Neural progenitor cell (in vitro differentiated cells): ENCODE measurements at regions not wholly inside any gene's neighbourhood (a gene's known extent, or its start where the extent isn't known, plus 50 kb on each side); places are given as distances from the start of the nearest gene placed in this dataset.
"Not testable (repeated sequence)": the region's sequence is repeated elsewhere in the genome, so short reads cannot be mapped to it uniquely, and the experiment has no call there.

ENCODE experiments used
- DNase-seq: peaks from one replicate; pipeline ENCODE4 v3.0.0-alpha.2; 2016; ENCODE audit warnings: low spot score
- H2AFZ ChIP-seq: fragments of 200-600 bp; sonication (generic); replicated peaks from 2 replicates; pipeline ENCODE4 v1.6.1; 2016; ENCODE audit warnings: antibody characterized with exemption
- H3F3A ChIP-seq: fragments of 200-600 bp; sonication (generic); 2 replicates; pipeline ENCODE4 v1.6.1; 2016; ENCODE audit warnings: antibody characterized with exemption, low read depth
- H3K27ac ChIP-seq: fragments of 200-600 bp; sonication (generic); 2 replicates; pipeline ENCODE4 v1.5.1; 2016; ENCODE audit warnings: mild to moderate bottlenecking
- H3K27me3 ChIP-seq: fragments of 200-600 bp; sonication (generic); 2 replicates; pipeline ENCODE4 v1.6.1; 2016; ENCODE audit warnings: mild to moderate bottlenecking, moderate library complexity
- H3K36me3 ChIP-seq: fragments of 200-600 bp; sonication (generic); 2 replicates; pipeline ENCODE4 v1.5.1; 2016
- H3K4me1 ChIP-seq: fragments of 200-600 bp; sonication (generic); 2 replicates; pipeline ENCODE4 v1.6.1; 2016; ENCODE audit warnings: mixed run types
- H3K4me2 ChIP-seq: fragments of 200-600 bp; sonication (generic); 2 replicates; pipeline ENCODE4 v1.6.1; 2016
- H3K4me3 ChIP-seq: fragments of 200-600 bp; sonication (generic); 2 replicates; pipeline ENCODE4 v1.5.1; 2016
- H3K79me2 ChIP-seq: fragments of 200-600 bp; sonication (generic); 2 replicates; pipeline ENCODE4 v1.6.1; 2016; ENCODE audit warnings: low read depth
- H3K9ac ChIP-seq: fragments of 200-600 bp; sonication (generic); 2 replicates; pipeline ENCODE4 v1.6.1; 2016
- H3K9me3 ChIP-seq: fragments of 200-600 bp; sonication (generic); 2 replicates; pipeline ENCODE4 v1.5.1; 2016; ENCODE audit warnings: low read depth
- H4K20me1 ChIP-seq: fragments of 200-600 bp; sonication (generic); 2 replicates; pipeline ENCODE4 v1.6.1; 2016; ENCODE audit warnings: low read depth
- H3K27ac Mint-ChIP-seq: 3 replicates; pipeline ENCODE4 v1.8.0; 2021; ENCODE audit warnings: mixed read lengths
- H3K27me3 Mint-ChIP-seq: 2 replicates; pipeline ENCODE4 v1.8.0; 2022; ENCODE audit warnings: low read depth, mild to moderate bottlenecking, inconsistent platforms, moderate library complexity, mixed read lengths; ENCODE audit not compliant: insufficient read depth
- H3K36me3 Mint-ChIP-seq: 3 replicates; pipeline ENCODE4 v1.8.0; 2021; ENCODE audit warnings: mixed read lengths
- H3K4me1 Mint-ChIP-seq: 3 replicates; pipeline ENCODE4 v1.8.0; 2021; ENCODE audit warnings: mixed read lengths
- H3K4me3 Mint-ChIP-seq: 3 replicates; pipeline ENCODE4 v1.8.0; 2021; ENCODE audit warnings: mild to moderate bottlenecking, moderate library complexity, mixed read lengths
- H3K9me3 Mint-ChIP-seq: 3 replicates; pipeline ENCODE4 v1.8.0; 2020; ENCODE audit warnings: mixed read lengths
- CTCF ChIP-seq: fragments of 200-600 bp; sonication (generic); IDR thresholded peaks from 2 replicates; pipeline ENCODE4 v1.5.1; 2017; ENCODE audit warnings: antibody characterized with exemption, mild to moderate bottlenecking
- EZH2 ChIP-seq: fragments of 200-600 bp; sonication (generic); IDR thresholded peaks from 2 replicates; pipeline ENCODE4 v1.6.1; 2017; ENCODE audit warnings: antibody characterized with exemption, mild to moderate bottlenecking, moderate library complexity
- EZH2phosphoT487 ChIP-seq: fragments of 200-600 bp; sonication (generic); IDR thresholded peaks from 2 replicates; pipeline ENCODE4 v1.6.1; 2017; ENCODE audit warnings: antibody characterized with exemption

- Histone ChIP-seq H3K4me1 (no peaks in the 10 kb centered on the region), H3K36me3 (no peaks in the 10 kb centered on the region), H3K79me2 (no peaks in the 10 kb centered on the region), H3K9ac (no peak overlapping the region), H2AFZ (no peak overlapping the region), H3K27ac (no peak overlapping the region), H3K27me3 (no peaks in the 10 kb centered on the region), H3K4me3 (no peak overlapping the region), H3K4me2 (no peak overlapping the region), H3K9me3 (no peaks in the 10 kb centered on the region), H3F3A (no peaks in the 10 kb centered on the region), H4K20me1 (no peaks in the 10 kb centered on the region)
- Mint-ChIP-seq H3K27me3 (no peaks in the 10 kb centered on the region), H3K36me3 (no peaks in the 10 kb centered on the region), H3K9me3 (no peaks in the 10 kb centered on the region), H3K4me3 (no peak overlapping the region), H3K27ac (no peak overlapping the region), H3K4me1 (no peaks in the 10 kb centered on the region)
- TF ChIP-seq EZH2phosphoT487 (no peak), CTCF (no peak)
- DNase-seq = no peak
These were observed 1276.9 kb upstream of the ADGRL2 start for GRCh38 chr1:80523861-80524260.

- not testable (repeated sequence) for DNase-seq, H3K27me3 Mint-ChIP-seq, H3K4me1 Mint-ChIP-seq
These were observed 1277.7 kb upstream of the ADGRL2 start for GRCh38 chr1:80523071-80523470.

GRCh38 chr1:80520949-80521348 lies 1279.8 kb upstream of the ADGRL2 start:
- H2AFZ ChIP-seq = no peak overlapping the region
- no peaks in the 10 kb centered on the region for H3K36me3 ChIP-seq
- Mint-ChIP-seq H3K27ac (no peak overlapping the region), H3K36me3 (no peaks in the 10 kb centered on the region), H3K4me1 (no peaks in the 10 kb centered on the region), H3K27me3 (no peaks in the 10 kb centered on the region), H3K9me3 (no peaks in the 10 kb centered on the region), H3K4me3 (no peak overlapping the region)
- H3K79me2 ChIP-seq = no peaks in the 10 kb centered on the region
- no peak for DNase-seq
- H3K27me3 ChIP-seq = no peaks in the 10 kb centered on the region
- no peaks in the 10 kb centered on the region for H4K20me1 ChIP-seq
- no peaks in the 10 kb centered on the region for H3K4me1 ChIP-seq
- H3K9ac ChIP-seq = no peak overlapping the region
- no peak overlapping the region for H3K4me2 ChIP-seq
- H3K9me3 ChIP-seq = no peaks in the 10 kb centered on the region
- H3K4me3 ChIP-seq = no peak overlapping the region
- H3K27ac ChIP-seq = no peak overlapping the region
- TF ChIP-seq EZH2phosphoT487 = no peak
- no peaks in the 10 kb centered on the region for H3F3A ChIP-seq

More at GRCh38 chr1:80523071-80523470, 1277.7 kb upstream of the ADGRL2 start:
- not testable (repeated sequence) for H3K36me3 ChIP-seq, H3K4me1 ChIP-seq, H3K27ac Mint-ChIP-seq, H3F3A ChIP-seq, H3K9me3 ChIP-seq, H3K4me3 Mint-ChIP-seq, H3K9ac ChIP-seq, H3K4me3 ChIP-seq, H3K27ac ChIP-seq, H3K27me3 ChIP-seq, H2AFZ ChIP-seq, H3K9me3 Mint-ChIP-seq, H3K4me2 ChIP-seq, H3K79me2 ChIP-seq, H4K20me1 ChIP-seq, H3K36me3 Mint-ChIP-seq

- Mint-ChIP-seq H3K4me1 (no peaks in the 10 kb centered on the region), H3K27me3 (no peaks in the 10 kb centered on the region), H3K27ac (no peak overlapping the region), H3K9me3 (no peaks in the 10 kb centered on the region), H3K36me3 (no peaks in the 10 kb centered on the region), H3K4me3 (no peak overlapping the region)
- Histone ChIP-seq H3K9me3 (no peaks in the 10 kb centered on the region), H3K4me1 (no peaks in the 10 kb centered on the region), H3K4me3 (no peak overlapping the region), H3K27ac (no peak overlapping the region), H3K79me2 (no peaks in the 10 kb centered on the region), H3K4me2 (no peak overlapping the region), H4K20me1 (no peaks in the 10 kb centered on the region), H2AFZ (no peak overlapping the region), H3F3A (no peaks in the 10 kb centered on the region), H3K9ac (no peak overlapping the region), H3K27me3 (no peaks in the 10 kb centered on the region), H3K36me3 (no peaks in the 10 kb centered on the region)
- no peak for DNase-seq
- TF ChIP-seq EZH2phosphoT487 = no peak
- TF ChIP-seq EZH2 = no peak
- TF ChIP-seq CTCF = no peak
These were observed 1283.7 kb upstream of the ADGRL2 start for GRCh38 chr1:80517062-80517461.
